ENCODE measurements at regions not wholly inside any gene's neighbourhood (a gene's known extent, or its start where the extent isn't known, plus 50 kb on each side); places are given as distances from the start of the nearest gene placed in this dataset.

- Mint-ChIP-seq H3K27me3 (ENCODE audit: insufficient read depth) (no peaks in the 10 kb centered on the region), H3K36me3 (ENCODE audit: low read depth) (peaks cover 47% of the 10 kb centered on the region), H3K4me1 (ENCODE audit: low read depth) (peaks cover 58% of the 10 kb centered on the region), H3K4me3 (peak overlapping the region; percentile 13), H3K27ac (peak overlapping the region; percentile 91), H3K9me3 (peaks cover 32% of the 10 kb centered on the region)
- DNase-seq (ENCODE audit: low spot score): no peak
- intact Hi-C loops (cut with micrococcal nuclease): no loop called here
Measured at GRCh38 chr7:130974169-130974568, 240.2 kb upstream of the KLF14 start.

DNA sequence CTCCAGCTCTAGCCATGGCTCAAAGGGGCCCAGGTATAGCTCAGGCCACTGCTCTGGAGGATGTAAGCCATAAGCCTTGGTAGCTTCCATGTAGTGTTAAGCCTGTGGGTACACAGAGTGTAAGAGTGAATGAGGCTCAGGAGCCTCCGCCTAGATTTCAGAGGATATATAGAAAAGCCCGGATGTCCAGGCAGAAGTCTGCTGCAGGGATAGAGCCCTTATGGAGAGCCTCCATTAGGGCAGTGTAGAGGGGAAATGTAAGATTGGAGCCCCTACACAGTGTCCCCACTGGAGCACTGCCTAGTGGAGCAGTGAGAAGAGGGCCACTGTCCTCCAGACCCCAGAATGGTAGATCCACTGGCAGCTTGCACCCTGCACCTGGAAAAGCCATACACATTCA lies 240.8 kb upstream of the KLF14 start:
- Mint-ChIP-seq H3K4me3 (no peak overlapping the region), H3K9me3 (peaks cover 32% of the 10 kb centered on the region), H3K27me3 (ENCODE audit: insufficient read depth) (no peaks in the 10 kb centered on the region), H3K27ac (peak overlapping the region; percentile 27), H3K4me1 (ENCODE audit: low read depth) (peaks cover 62% of the 10 kb centered on the region), H3K36me3 (ENCODE audit: low read depth) (peaks cover 50% of the 10 kb centered on the region)
- no peak for DNase-seq (ENCODE audit: low spot score)
- intact Hi-C loops (cut with micrococcal nuclease): no loop called here

GRCh38 chr7:130975731-130976130 lies 241.7 kb upstream of the KLF14 start:
- intact Hi-C loops (cut with micrococcal nuclease): no loop called here

DNA sequence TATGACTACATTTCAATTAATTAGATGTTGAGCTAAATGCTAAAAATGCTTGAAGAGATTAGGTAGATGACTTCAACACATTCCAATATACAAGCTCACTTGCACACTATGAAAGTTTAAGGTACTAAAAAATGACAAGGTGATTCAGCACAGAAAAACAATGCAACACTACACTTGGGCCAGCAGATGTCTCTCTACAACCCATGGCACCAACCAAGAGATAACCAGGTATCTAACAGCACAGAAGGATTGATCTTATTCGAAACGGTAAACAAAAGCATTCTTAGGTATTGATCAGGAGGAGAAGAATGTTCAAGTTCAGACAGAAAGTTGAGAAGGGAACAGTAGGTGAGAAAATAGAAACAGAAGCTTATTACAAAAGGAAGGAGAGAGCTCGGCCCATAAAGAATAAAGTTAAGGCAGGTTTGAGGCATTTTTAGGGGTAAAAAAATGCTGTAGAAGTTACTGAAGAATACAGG lies 248.2 kb upstream of the KLF14 start:
- intact Hi-C loops (cut with micrococcal nuclease): loop anchor here (1.0 kb wide), 4 partner anchors 9 to 58 kb away; no protein-coding TSS in a partner anchor
- H3K9me3 Mint-ChIP-seq: no peaks in the 10 kb centered on the region
- peaks cover 8% of the 10 kb centered on the region for H3K36me3 Mint-ChIP-seq (ENCODE audit: low read depth)
- no peak overlapping the region for H3K4me3 Mint-ChIP-seq
- H3K4me1 Mint-ChIP-seq (ENCODE audit: low read depth): peaks cover 21% of the 10 kb centered on the region
- H3K27me3 Mint-ChIP-seq (ENCODE audit: insufficient read depth): no peaks in the 10 kb centered on the region
- no peak for DNase-seq (ENCODE audit: low spot score)
- no peak overlapping the region for H3K27ac Mint-ChIP-seq

More at GRCh38 chr7:130975731-130976130, 241.7 kb upstream of the KLF14 start:
- H3K4me1 Mint-ChIP-seq (ENCODE audit: low read depth): peaks cover 54% of the 10 kb centered on the region
- H3K36me3 Mint-ChIP-seq (ENCODE audit: low read depth): peaks cover 50% of the 10 kb centered on the region
- DNase-seq (ENCODE audit: low spot score): no peak
- peaks cover 32% of the 10 kb centered on the region for H3K9me3 Mint-ChIP-seq
- H3K4me3 Mint-ChIP-seq: no peak overlapping the region
- no peaks in the 10 kb centered on the region for H3K27me3 Mint-ChIP-seq (ENCODE audit: insufficient read depth)
- H3K27ac Mint-ChIP-seq: peak overlapping the region; percentile 70

GRCh38 chr7:130982651-130983050 lies 248.6 kb upstream of the KLF14 start:
- H3K27me3 Mint-ChIP-seq (ENCODE audit: insufficient read depth): no peaks in the 10 kb centered on the region
- no peak for DNase-seq (ENCODE audit: low spot score)
- H3K4me1 Mint-ChIP-seq (ENCODE audit: low read depth): peaks cover 21% of the 10 kb centered on the region
- no peak overlapping the region for H3K4me3 Mint-ChIP-seq
- intact Hi-C loops (cut with micrococcal nuclease): loop anchor here (1.0 kb wide), 4 partner anchors 9 to 58 kb away; no protein-coding TSS in a partner anchor
- H3K9me3 Mint-ChIP-seq: no peaks in the 10 kb centered on the region
- H3K36me3 Mint-ChIP-seq (ENCODE audit: low read depth): peaks cover 6% of the 10 kb centered on the region
- no peak overlapping the region for H3K27ac Mint-ChIP-seq

GRCh38 chr7:130985361-130985760 lies 251.4 kb upstream of the KLF14 start:
- no peaks in the 10 kb centered on the region for H3K9me3 Mint-ChIP-seq
- H3K4me1 Mint-ChIP-seq (ENCODE audit: low read depth): peaks cover 35% of the 10 kb centered on the region
- no peaks in the 10 kb centered on the region for H3K27me3 Mint-ChIP-seq (ENCODE audit: insufficient read depth)
- DNase-seq (ENCODE audit: low spot score): no peak
- peak overlapping the region; percentile 35 for H3K27ac Mint-ChIP-seq
- no peak overlapping the region for H3K4me3 Mint-ChIP-seq
- intact Hi-C loops (cut with micrococcal nuclease): no loop called here
- peaks cover 8% of the 10 kb centered on the region for H3K36me3 Mint-ChIP-seq (ENCODE audit: low read depth)

DNA sequence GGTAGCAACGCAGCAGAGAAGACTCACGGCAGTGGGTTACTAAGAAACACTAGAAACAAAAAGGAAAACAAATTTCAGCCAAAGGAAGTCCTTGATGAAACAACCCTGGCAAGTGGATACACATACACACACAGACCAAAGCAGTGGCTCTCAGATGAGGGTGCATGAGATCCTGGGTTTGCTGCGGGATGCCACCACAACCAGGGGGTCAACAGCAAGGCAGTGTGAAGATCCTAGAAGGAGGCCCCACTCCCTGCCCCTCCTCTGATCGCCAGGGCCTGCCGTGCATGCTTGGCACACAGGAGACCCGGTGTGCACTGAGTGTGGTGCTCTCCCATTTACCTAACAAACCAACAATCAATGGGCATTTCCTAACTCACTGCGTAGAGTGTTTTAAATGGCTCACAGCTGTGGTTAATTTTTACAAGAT lies 252.3 kb upstream of the KLF14 start:
- no peak for DNase-seq (ENCODE audit: low spot score)
- no peak overlapping the region for H3K4me3 Mint-ChIP-seq
- intact Hi-C loops (cut with micrococcal nuclease): no loop called here

GRCh38 chr7:130987092-130987491 lies 253.1 kb upstream of the KLF14 start:
- DNase-seq (ENCODE audit: low spot score): no peak
- Mint-ChIP-seq H3K9me3 (no peaks in the 10 kb centered on the region), H3K4me1 (ENCODE audit: low read depth) (peaks cover 44% of the 10 kb centered on the region), H3K36me3 (ENCODE audit: low read depth) (peaks cover 12% of the 10 kb centered on the region), H3K27ac (no peak overlapping the region), H3K4me3 (no peak overlapping the region), H3K27me3 (ENCODE audit: insufficient read depth) (no peaks in the 10 kb centered on the region)
- intact Hi-C loops (cut with micrococcal nuclease): no loop called here

More for the DNA sequence above, 252.3 kb upstream of the KLF14 start:
- H3K4me1 Mint-ChIP-seq (ENCODE audit: low read depth): peaks cover 44% of the 10 kb centered on the region
- H3K9me3 Mint-ChIP-seq: no peaks in the 10 kb centered on the region
- no peaks in the 10 kb centered on the region for H3K27me3 Mint-ChIP-seq (ENCODE audit: insufficient read depth)
- H3K27ac Mint-ChIP-seq: peak overlapping the region; percentile 69
- H3K36me3 Mint-ChIP-seq (ENCODE audit: low read depth): peaks cover 11% of the 10 kb centered on the region

DNA sequence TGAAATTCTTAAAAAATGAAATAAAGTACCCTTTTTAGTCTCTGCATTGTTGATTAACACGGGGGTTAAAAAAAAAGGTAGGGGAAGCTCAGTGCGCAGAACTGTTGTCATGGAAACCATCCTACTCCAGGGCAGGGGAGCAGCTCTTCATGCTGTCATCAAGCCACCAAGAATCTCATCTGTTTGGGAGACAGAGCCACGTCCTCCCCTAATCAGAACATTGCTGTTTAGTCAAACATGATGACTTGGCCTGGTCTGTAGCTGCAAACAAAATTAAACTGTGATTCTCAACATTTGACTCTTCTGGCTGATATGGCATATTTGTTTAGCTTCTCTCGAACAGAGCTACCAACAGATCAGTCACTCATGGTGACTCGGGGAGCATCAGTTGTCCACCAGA lies 254.4 kb upstream of the KLF14 start:
- Mint-ChIP-seq H3K4me1 (ENCODE audit: low read depth) (peaks cover 44% of the 10 kb centered on the region), H3K27ac (peak overlapping the region; percentile 50), H3K36me3 (ENCODE audit: low read depth) (peaks cover 13% of the 10 kb centered on the region), H3K4me3 (no peak overlapping the region), H3K27me3 (ENCODE audit: insufficient read depth) (no peaks in the 10 kb centered on the region), H3K9me3 (no peaks in the 10 kb centered on the region)
- intact Hi-C loops (cut with micrococcal nuclease): loop anchor here (2.0 kb wide), 1 partner anchor 16 kb away; no protein-coding TSS in a partner anchor
- no peak for DNase-seq (ENCODE audit: low spot score)

- peaks cover 48% of the 10 kb centered on the region for H3K4me1 Mint-ChIP-seq (ENCODE audit: low read depth)
- DNase-seq (ENCODE audit: low spot score): no peak
- no peaks in the 10 kb centered on the region for H3K9me3 Mint-ChIP-seq
- peak overlapping the region; percentile 28 for H3K4me3 Mint-ChIP-seq
- no peaks in the 10 kb centered on the region for H3K27me3 Mint-ChIP-seq (ENCODE audit: insufficient read depth)
- H3K36me3 Mint-ChIP-seq (ENCODE audit: low read depth): peaks cover 14% of the 10 kb centered on the region
- intact Hi-C loops (cut with micrococcal nuclease): loop anchor here (2.0 kb wide), 1 partner anchor 16 kb away; no protein-coding TSS in a partner anchor
- H3K27ac Mint-ChIP-seq: peak overlapping the region; percentile 86
Measured at GRCh38 chr7:130989101-130989795, 255.2 kb upstream of the KLF14 start.

DNA sequence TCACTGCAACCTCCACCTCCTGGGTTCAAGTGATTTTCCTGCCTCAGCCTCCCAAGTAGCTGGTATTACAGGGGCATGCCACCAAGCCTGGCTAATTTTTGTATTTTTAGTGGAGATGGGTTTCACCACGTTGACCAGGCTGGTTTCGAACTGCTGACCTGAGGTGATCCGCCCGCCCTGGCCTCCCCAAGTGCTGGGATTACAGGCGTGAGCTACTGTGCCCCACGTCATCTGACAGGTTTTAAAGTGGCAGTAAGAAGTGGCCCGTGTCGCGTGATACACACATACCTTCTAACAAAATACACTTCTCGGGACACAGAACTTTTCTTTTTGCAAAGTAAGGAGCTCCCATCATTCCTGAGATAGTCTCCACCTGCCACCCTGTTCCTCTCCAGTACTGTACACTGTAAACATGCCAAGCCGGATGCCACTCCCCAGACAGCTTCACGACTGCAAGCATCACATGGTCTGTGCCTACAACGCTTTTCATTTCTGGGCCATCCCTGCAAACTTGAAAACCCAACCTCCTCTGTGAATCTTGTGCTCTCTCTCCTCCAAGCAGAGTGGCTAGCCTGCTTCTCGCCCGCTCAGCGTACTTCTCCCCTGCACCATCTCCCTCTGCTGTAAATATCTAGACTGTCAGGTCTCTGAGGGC lies 256.3 kb upstream of the KLF14 start:
- Mint-ChIP-seq H3K36me3 (ENCODE audit: low read depth) (peaks cover 11% of the 10 kb centered on the region), H3K4me3 (no peak overlapping the region), H3K27ac (peak overlapping the region; percentile 67), H3K9me3 (no peaks in the 10 kb centered on the region), H3K27me3 (ENCODE audit: insufficient read depth) (no peaks in the 10 kb centered on the region), H3K4me1 (ENCODE audit: low read depth) (peaks cover 59% of the 10 kb centered on the region)
- DNase-seq (ENCODE audit: low spot score): no peak
- intact Hi-C loops (cut with micrococcal nuclease): no loop called here

- H3K4me3 Mint-ChIP-seq: peak overlapping the region; percentile 28
- no peaks in the 10 kb centered on the region for H3K27me3 Mint-ChIP-seq (ENCODE audit: insufficient read depth)
- DNase-seq (ENCODE audit: low spot score): no peak
- peaks cover 19% of the 10 kb centered on the region for H3K36me3 Mint-ChIP-seq (ENCODE audit: low read depth)
- peaks cover 66% of the 10 kb centered on the region for H3K4me1 Mint-ChIP-seq (ENCODE audit: low read depth)
- intact Hi-C loops (cut with micrococcal nuclease): no loop called here
- no peaks in the 10 kb centered on the region for H3K9me3 Mint-ChIP-seq
- H3K27ac Mint-ChIP-seq: no peak overlapping the region
Measured at GRCh38 chr7:130993671-130994365, 259.8 kb upstream of the KLF14 start.

Measured in activated T-helper 1 cell treated with anti-CD3 and anti-CD28 coated beads, Interleukin-12 subunit alpha, Interleukin-12 subunit beta, Interleukin-2, Interleukin-4 antibody, amounts not matched to agents 30 ng/mL and 10 ng/mL and 1 ng/mL, durations not matched to agents 14 hours and 24 hours and 36 hours (primary cell).